Renal pelvis (tissue), 1 donor: ENCODE measurements at regions not wholly inside any gene's neighbourhood (a gene's known extent, or its start where the extent isn't known, plus 50 kb on each side); places are given as distances from the start of the nearest gene placed in this dataset.

Experiments used
- DNase-seq: peaks from one replicate; pipeline ENCODE4 v3.0.0-alpha.2; 2013

GRCh38 chr6:48818052-48818412 is 645.0 kb downstream of the MMUT start:
- no peak for DNase-seq

GRCh38 chr6:48817333-48818051 is 645.6 kb downstream of the MMUT start:
- no peak for DNase-seq

- no peak for DNase-seq
Observed at GRCh38 chr6:48814957-48815356, 648.1 kb downstream of the MMUT start.

- DNase-seq = no peak
Observed at GRCh38 chr6:48813836-48814235, 649.2 kb downstream of the MMUT start.

- DNase-seq = no peak
Observed at GRCh38 chr6:48809700-48810099, 653.4 kb downstream of the MMUT start.

GRCh38 chr6:48809245-48809644 is 653.8 kb downstream of the MMUT start:
- DNase-seq = no peak

GRCh38 chr6:48798296-48798695 is 664.8 kb downstream of the MMUT start:
- DNase-seq = no peak

GRCh38 chr6:48782225-48782624 is 671.2 kb upstream of the PTCHD4 start:
- DNase-seq = no peak

- no peak for DNase-seq
Observed at GRCh38 chr6:48777411-48777810, 666.4 kb upstream of the PTCHD4 start.

GRCh38 chr6:48775157-48775556 is 664.2 kb upstream of the PTCHD4 start:
- DNase-seq = no peak

GRCh38 chr6:48774276-48774675 is 663.3 kb upstream of the PTCHD4 start:
- DNase-seq = no peak

GRCh38 chr6:48766349-48766748 is 655.4 kb upstream of the PTCHD4 start:
- DNase-seq = no peak

GRCh38 chr6:48765352-48765961 is 654.5 kb upstream of the PTCHD4 start:
- DNase-seq = peak; percentile 47

GRCh38 chr6:48764286-48765044 is 653.5 kb upstream of the PTCHD4 start:
- DNase-seq = peak; percentile 12

- DNase-seq = no peak
Observed at GRCh38 chr6:48757661-48758060, 646.7 kb upstream of the PTCHD4 start.

- DNase-seq = no peak
Observed at GRCh38 chr6:48755315-48755714, 644.3 kb upstream of the PTCHD4 start.

GRCh38 chr6:48754641-48755040 is 643.6 kb upstream of the PTCHD4 start:
- no peak for DNase-seq

GRCh38 chr6:48750861-48751260 is 639.9 kb upstream of the PTCHD4 start:
- no peak for DNase-seq

GRCh38 chr6:48747471-48747870 is 636.5 kb upstream of the PTCHD4 start:
- DNase-seq = no peak

- no peak for DNase-seq
Observed at GRCh38 chr6:48747040-48747439, 636.0 kb upstream of the PTCHD4 start.

- no peak for DNase-seq
Observed at GRCh38 chr6:48744948-48745347, 634.0 kb upstream of the PTCHD4 start.

- DNase-seq = no peak
Observed at GRCh38 chr6:48743738-48744137, 632.7 kb upstream of the PTCHD4 start.

GRCh38 chr6:48736501-48737206 is 625.7 kb upstream of the PTCHD4 start:
- DNase-seq = no peak
